ENCODE measurements at regions not wholly inside any gene's neighbourhood (a gene's known extent, or its start where the extent isn't known, plus 50 kb on each side); places are given as distances from the start of the nearest gene placed in this dataset.

GRCh38 chr18:77804382-77804781, 554.7 kb downstream of the GALR1 start:
- TF ChIP-seq TCF4 (CRISPR knock-in tag; IDR thresholded peaks at IDR 0.05; ENCODE audit: borderline replicate concordance) (no peak), PPARA (CRISPR knock-in tag; IDR thresholded peaks at IDR 0.05; ENCODE audit: borderline replicate concordance) (no peak), ZFP3 (CRISPR knock-in tag; IDR thresholded peaks at IDR 0.05) (no peak), ZNF565 (CRISPR knock-in tag; conservative IDR thresholded peaks at IDR 0.05; ENCODE audit: low read depth) (no peak)
- TF ChIP-seq, protein P1, sequence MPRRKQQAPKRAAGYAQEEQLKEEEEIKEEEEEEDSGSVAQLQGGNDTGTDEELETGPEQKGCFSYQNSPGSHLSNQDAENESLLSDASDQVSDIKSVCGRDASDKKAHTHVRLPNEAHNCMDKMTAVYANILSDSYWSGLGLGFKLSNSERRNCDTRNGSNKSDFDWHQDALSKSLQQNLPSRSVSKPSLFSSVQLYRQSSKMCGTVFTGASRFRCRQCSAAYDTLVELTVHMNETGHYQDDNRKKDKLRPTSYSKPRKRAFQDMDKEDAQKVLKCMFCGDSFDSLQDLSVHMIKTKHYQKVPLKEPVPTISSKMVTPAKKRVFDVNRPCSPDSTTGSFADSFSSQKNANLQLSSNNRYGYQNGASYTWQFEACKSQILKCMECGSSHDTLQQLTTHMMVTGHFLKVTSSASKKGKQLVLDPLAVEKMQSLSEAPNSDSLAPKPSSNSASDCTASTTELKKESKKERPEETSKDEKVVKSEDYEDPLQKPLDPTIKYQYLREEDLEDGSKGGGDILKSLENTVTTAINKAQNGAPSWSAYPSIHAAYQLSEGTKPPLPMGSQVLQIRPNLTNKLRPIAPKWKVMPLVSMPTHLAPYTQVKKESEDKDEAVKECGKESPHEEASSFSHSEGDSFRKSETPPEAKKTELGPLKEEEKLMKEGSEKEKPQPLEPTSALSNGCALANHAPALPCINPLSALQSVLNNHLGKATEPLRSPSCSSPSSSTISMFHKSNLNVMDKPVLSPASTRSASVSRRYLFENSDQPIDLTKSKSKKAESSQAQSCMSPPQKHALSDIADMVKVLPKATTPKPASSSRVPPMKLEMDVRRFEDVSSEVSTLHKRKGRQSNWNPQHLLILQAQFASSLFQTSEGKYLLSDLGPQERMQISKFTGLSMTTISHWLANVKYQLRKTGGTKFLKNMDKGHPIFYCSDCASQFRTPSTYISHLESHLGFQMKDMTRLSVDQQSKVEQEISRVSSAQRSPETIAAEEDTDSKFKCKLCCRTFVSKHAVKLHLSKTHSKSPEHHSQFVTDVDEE (CRISPR knock-in tag; IDR thresholded peaks at IDR 0.05) = no peak
- no peak for ATAC-seq

- ATAC-seq = no peak
- TF ChIP-seq RARB (CRISPR knock-in tag; IDR thresholded peaks at IDR 0.05) (no peak), ZNF8 (CRISPR knock-in tag; IDR thresholded peaks at IDR 0.05) (no peak), ARNTL (CRISPR knock-in tag; IDR thresholded peaks at IDR 0.05; ENCODE audit: borderline replicate concordance, low read depth) (no peak), ISL1 (CRISPR knock-in tag; IDR thresholded peaks at IDR 0.05) (no peak), ZFP30 (CRISPR knock-in tag; IDR thresholded peaks at IDR 0.05) (no peak), PATZ1 (CRISPR knock-in tag; IDR thresholded peaks at IDR 0.05; ENCODE audit: borderline replicate concordance) (no peak), ZC3H10 (CRISPR knock-in tag; IDR thresholded peaks at IDR 0.05) (no peak), ZNF70 (CRISPR knock-in tag; IDR thresholded peaks at IDR 0.05) (no peak), ESRRG (CRISPR knock-in tag; IDR thresholded peaks at IDR 0.05) (no peak)
- TF ChIP-seq, protein P1 (CRISPR knock-in tag; IDR thresholded peaks at IDR 0.05) = no peak
- TF ChIP-seq, protein P2, sequence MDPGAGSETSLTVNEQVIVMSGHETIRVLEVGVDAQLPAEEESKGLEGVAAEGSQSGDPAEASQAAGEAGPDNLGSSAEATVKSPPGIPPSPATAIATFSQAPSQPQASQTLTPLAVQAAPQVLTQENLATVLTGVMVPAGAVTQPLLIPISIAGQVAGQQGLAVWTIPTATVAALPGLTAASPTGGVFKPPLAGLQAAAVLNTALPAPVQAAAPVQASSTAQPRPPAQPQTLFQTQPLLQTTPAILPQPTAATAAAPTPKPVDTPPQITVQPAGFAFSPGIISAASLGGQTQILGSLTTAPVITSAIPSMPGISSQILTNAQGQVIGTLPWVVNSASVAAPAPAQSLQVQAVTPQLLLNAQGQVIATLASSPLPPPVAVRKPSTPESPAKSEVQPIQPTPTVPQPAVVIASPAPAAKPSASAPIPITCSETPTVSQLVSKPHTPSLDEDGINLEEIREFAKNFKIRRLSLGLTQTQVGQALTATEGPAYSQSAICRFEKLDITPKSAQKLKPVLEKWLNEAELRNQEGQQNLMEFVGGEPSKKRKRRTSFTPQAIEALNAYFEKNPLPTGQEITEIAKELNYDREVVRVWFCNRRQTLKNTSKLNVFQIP (CRISPR knock-in tag; IDR thresholded peaks at IDR 0.05; ENCODE audit: borderline replicate concordance, low read depth) = no peak
Observed at GRCh38 chr18:77807650-77808049, 558.0 kb downstream of the GALR1 start.

DNA sequence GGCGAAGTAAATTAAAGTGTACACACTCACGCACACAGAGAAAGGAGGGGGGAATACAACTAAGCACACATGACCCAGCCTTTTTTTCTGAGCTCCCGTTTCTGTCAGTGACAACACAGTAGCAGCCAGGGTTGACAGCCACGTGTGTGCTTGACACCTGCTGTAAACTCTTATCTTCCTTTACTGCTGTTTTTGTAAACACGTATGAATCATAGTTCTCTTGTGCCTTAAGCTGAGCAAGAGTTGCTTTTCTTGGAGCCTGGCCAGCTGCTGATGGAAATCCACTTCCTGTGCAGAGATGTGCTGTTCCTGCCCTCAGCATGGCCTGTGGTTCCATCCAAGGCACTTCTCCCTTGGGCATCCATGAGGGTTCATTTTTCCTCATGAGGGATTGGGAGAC, 561.9 kb downstream of the GALR1 start:
- ATAC-seq = no peak
- TF ChIP-seq PPARA (CRISPR knock-in tag; IDR thresholded peaks at IDR 0.05; ENCODE audit: borderline replicate concordance) = no peak
- no peak for TF ChIP-seq SNAI2 (CRISPR knock-in tag; IDR thresholded peaks at IDR 0.05)
- TF ChIP-seq GLIS3 (CRISPR knock-in tag; IDR thresholded peaks at IDR 0.05) = no peak
- TF ChIP-seq PATZ1 (CRISPR knock-in tag; IDR thresholded peaks at IDR 0.05; ENCODE audit: borderline replicate concordance) = no peak
- TF ChIP-seq ZFP3 (CRISPR knock-in tag; IDR thresholded peaks at IDR 0.05) = no peak
- TF ChIP-seq ESRRG (CRISPR knock-in tag; IDR thresholded peaks at IDR 0.05) = no peak
- TF ChIP-seq, protein P1 (CRISPR knock-in tag; IDR thresholded peaks at IDR 0.05) = no peak
- no peak for TF ChIP-seq ZNF70 (CRISPR knock-in tag; IDR thresholded peaks at IDR 0.05)
- no peak for TF ChIP-seq ARNTL (CRISPR knock-in tag; IDR thresholded peaks at IDR 0.05; ENCODE audit: borderline replicate concordance, low read depth)
- TF ChIP-seq CSRNP3 (CRISPR knock-in tag; IDR thresholded peaks at IDR 0.05) = no peak
- TF ChIP-seq ZNF8 (CRISPR knock-in tag; IDR thresholded peaks at IDR 0.05) = no peak
- TF ChIP-seq, protein P2 (CRISPR knock-in tag; IDR thresholded peaks at IDR 0.05; ENCODE audit: borderline replicate concordance, low read depth) = no peak
- TF ChIP-seq ZC3H10 (CRISPR knock-in tag; IDR thresholded peaks at IDR 0.05) = no peak
- no peak for TF ChIP-seq ZNF565 (CRISPR knock-in tag; conservative IDR thresholded peaks at IDR 0.05; ENCODE audit: low read depth)
- no peak for TF ChIP-seq TOX (CRISPR knock-in tag; IDR thresholded peaks at IDR 0.05; ENCODE audit: borderline replicate concordance)
